Vagina (tissue), 2 donors: ENCODE measurements at regions not wholly inside any gene's neighbourhood (a gene's known extent, or its start where the extent isn't known, plus 50 kb on each side); places are given as distances from the start of the nearest gene placed in this dataset.

Experiments
- POLR2A ChIP-seq, 2 donors: fragments of 450-650 bp; IDR thresholded peaks; one replicate each; pipeline ENCODE4 v1.6.1; 2017; ENCODE audit warnings: antibody characterized with exemption in 2 of 2, mild to moderate bottlenecking in 2 of 2, moderate library complexity in 2 of 2
- TF ChIP-seq, protein P1 (sequence below), 3 experiments: fragments of 450-650 bp in 2 of 3; fragments of 200-600 bp in 1 of 3; sonication (generic) in 1 of 3; IDR thresholded peaks; one replicate each; pipeline ENCODE4 v1.5.1; 2017 to 2019; ENCODE audit warnings: antibody characterized with exemption in 3 of 3, mild to moderate bottlenecking in 2 of 3, moderate library complexity in 2 of 3

DNA sequence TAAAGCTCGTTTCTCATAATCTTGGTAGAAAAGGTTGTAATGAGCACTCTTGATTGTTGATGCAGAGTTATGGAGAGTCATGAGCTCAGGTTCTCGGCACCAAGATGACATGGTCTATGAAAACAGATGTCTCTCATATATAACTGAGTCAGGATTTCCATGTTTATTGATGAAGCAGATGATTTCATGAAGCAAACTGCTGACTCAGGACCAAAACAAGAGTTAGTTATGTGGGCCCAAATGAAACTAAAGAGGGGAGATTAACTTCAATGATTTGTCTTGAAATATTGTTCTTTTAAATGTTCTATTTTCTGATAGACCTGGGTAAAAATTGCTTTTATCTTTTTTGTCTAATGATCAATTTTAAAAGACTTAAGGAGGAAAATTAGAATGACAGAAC is 258.6 kb upstream of the CTNND2 start:
- no peak for TF ChIP-seq POLR2A (IDR thresholded peaks at IDR 0.05)
- TF ChIP-seq, protein P1, sequence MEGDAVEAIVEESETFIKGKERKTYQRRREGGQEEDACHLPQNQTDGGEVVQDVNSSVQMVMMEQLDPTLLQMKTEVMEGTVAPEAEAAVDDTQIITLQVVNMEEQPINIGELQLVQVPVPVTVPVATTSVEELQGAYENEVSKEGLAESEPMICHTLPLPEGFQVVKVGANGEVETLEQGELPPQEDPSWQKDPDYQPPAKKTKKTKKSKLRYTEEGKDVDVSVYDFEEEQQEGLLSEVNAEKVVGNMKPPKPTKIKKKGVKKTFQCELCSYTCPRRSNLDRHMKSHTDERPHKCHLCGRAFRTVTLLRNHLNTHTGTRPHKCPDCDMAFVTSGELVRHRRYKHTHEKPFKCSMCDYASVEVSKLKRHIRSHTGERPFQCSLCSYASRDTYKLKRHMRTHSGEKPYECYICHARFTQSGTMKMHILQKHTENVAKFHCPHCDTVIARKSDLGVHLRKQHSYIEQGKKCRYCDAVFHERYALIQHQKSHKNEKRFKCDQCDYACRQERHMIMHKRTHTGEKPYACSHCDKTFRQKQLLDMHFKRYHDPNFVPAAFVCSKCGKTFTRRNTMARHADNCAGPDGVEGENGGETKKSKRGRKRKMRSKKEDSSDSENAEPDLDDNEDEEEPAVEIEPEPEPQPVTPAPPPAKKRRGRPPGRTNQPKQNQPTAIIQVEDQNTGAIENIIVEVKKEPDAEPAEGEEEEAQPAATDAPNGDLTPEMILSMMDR (IDR thresholded peaks at IDR 0.05), result no peak
